GM21529 (cell line): ENCODE measurements at regions not wholly inside any gene's neighbourhood (a gene's known extent, or its start where the extent isn't known, plus 50 kb on each side); places are given as distances from the start of the nearest gene placed in this dataset.

ENCODE experiments used
- ATAC-seq: cut with Tn5 transposase; IDR thresholded peaks from one replicate; pipeline ENCODE4 v1.9.1; 2021; ENCODE audit not compliant: unreplicated experiment

DNA sequence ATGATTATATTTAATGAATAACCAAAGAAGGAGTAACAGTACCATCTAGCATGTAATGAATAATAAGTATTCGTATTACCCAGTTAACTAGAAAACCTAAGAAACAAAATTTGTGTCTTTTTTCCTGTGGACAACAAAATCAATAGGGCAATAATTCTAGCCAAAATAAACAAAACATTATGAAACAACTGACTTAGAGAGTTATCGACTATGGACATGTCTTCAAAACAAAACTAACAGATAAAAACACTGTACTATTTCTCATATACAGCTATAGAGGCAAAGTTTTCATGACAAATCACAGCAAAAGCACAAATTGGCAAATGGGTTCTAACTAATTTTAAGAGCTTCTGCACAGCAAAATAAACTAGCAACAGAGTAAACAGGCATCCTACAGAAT, 224.1 kb downstream of the ALX1 start:
- ATAC-seq = no peak

DNA sequence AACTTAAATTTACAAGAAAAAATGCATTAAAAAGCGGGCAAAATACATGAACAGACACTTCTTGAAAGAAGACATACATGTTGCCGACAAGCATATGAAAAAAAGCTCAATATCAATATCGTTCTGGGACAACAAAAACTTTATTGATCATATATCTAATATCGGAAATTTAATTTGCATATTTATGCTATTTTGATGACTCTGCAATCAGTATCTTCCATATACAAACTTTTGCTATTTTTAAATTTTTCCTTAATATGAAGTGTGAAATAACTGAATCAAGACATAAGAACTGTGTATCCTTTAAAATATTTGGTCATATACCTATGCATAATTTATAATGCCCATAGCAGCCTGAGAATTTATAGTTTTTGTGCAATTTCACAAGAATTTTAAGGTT, 224.6 kb downstream of the ALX1 start:
- no peak for ATAC-seq

DNA sequence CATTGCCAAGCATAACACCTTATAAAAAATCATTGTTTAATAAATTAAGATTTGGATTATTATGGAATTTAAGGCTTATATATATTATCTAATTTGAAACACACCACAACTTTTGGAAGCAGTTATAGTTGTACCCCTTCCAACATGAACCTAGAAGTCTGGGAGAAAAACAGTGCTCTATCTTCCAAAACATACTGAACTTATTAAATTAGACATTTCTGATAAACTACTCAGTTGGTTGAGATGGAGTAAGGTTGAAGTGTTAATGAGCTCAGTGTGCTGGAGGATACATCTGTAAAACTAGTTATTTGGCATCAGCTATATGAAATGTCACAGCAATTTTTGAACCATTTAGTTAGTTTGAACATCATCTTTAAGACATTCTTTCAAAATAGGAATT, 227.4 kb downstream of the ALX1 start:
- ATAC-seq = no peak

DNA sequence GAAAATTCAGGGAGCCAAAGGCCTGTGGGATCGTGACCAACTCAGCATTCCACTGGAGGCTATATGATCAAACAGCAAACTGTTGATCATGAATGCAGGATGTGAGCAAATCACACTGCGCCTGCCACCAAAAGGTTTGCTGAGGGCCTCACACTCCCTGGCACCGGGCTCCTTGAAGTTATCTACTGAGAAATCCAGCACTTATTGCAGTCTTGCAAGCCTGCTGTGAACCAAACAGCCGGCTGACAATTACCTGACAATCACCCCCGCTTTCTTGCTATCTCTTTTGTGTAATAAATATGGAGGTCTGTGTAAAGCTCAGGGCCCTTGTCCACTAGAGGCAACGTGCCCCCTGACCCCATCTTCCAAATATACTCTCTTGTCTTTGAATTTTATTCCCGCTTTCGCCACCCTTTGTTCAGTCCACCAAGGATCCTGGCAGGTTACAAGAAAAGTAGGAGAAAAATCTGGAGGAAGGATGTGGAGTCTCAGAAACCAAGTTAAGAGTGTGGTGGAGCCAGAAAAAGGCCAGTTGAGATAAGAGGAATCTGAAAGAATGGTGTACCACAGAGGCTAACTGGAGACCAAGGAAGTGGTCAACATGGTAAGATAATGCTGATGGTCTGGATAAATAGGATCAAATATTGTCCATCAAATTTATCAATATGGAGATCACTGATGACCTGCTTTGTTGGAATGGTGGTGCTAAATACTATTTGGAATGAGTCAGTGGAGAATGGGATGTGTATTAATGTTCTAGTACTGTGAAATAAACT, 229.2 kb downstream of the ALX1 start:
- peak; percentile 23 for ATAC-seq

DNA sequence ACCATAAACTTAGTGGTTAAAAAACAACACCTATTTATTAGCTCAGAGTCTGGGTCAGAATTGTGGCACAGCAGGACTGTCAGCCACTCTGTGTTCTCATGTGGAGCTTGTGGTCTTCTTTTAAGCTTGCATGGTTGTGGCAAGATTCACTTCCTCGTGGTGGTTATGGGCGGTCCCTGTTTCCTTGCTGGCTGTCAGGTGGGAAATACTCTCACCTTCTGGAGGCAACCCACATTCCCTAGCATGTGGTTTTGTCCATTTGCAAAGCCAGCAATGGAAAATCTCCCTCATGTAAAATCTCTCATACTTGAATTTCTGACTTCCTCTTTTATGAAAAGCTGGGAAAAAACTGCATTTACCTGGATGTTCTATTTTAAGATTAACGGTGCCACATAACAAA, 229.8 kb downstream of the ALX1 start:
- ATAC-seq = peak; percentile 93

DNA sequence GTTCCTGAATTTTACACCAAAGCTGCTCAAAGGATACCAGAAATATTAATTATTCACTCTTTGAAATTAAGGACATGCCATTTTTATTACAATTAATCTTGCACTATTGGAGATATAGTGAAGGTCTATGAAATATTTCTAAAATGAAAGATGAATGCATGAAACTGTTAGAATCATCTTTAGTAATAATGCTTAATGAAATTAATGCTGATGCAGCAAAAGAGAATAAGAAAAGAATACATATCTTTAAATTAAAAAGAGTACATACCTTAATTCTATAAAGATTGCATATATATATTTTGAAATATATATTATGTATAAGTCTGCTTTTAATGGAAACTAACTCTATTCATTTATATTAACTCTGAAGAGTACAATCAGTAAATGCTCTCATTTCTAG, 236.0 kb downstream of the ALX1 start:
- no peak for ATAC-seq

DNA sequence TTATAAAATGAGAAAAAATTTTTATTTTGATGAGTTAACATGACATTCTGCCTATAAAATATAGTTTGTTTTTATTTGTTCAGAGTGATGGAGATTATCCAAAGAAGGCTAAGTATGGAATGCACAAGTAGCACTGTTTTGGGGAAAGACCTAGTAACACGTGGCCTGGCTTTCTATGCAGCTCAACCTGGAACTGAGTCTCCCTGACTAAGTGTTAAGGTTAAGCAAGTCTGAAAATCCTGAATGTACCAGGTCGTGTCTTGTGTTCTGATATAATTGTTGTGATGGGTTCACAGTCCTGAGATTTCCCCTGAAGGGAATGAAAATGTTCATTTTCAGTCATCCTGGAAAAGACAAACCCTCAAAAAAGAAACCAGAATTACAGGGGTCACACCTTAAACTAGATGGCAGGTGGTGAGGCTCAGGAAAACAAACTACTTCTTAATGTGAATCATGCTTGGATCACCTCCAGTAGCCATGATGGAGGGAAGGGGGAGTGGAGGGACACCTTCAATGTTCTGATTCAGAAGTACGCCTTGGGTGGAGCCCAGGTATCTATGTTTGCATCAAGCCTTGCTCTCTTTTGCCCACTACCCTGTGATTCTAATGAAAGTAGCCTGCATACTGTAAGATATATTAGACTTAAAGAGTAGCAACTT, 236.8 kb downstream of the ALX1 start:
- ATAC-seq = no peak

DNA sequence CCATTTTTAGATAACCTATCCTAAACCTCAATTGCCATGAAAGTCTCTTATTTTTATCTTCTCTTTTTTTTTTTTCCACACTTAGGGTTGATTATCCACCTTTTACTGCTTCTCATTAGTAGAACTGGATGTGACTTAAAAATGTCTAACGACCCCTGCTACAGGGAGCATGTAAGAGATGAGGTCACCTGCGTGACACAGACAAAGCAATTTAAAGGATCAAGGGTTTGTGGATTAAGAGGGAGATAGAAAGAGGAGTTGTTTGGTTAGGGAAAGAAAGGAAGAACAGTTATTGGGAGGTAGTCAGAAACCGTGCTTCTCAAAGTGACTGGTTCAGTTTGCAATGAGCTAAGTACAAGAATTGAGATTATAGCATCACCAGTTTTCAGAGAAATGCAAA, 239.1 kb downstream of the ALX1 start:
- no peak for ATAC-seq

DNA sequence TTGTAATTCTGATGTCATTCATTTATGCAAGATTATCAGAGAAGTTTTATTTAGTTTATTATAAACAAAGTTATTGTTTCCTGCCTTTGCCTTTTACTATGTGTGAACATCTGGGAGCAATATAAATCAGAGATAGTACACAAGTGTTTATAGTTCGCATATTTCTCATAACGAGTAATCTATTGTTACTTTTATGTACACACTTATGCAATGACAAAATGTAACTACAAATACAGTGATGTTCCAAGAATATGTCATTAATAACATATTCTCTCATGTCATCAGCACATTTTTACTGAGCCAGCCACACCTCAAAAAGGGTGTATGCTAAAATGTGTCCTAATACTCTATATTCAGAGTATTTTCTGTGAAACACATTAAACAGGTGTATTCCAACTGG, 243.2 kb downstream of the ALX1 start:
- no peak for ATAC-seq

DNA sequence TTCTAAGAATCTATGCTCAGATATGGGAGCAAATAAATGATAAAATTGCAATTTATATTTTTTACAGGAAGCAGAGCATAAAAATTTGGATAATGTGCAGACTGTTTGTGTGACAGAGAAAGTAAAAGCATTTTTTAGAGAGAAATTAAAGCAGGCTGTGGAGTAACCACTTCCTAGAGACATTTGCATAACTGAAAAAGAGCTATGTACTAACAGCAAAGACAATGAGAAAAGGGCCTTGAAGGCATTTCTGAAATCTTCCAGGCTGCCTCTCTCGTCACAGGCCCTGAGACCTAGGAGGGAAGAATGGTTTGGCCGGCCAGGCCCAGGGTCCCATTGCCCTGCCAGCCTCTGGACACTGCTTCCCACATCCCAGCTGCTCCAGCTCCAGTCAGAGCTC, 247.2 kb downstream of the ALX1 start:
- ATAC-seq = peak; percentile 80

DNA sequence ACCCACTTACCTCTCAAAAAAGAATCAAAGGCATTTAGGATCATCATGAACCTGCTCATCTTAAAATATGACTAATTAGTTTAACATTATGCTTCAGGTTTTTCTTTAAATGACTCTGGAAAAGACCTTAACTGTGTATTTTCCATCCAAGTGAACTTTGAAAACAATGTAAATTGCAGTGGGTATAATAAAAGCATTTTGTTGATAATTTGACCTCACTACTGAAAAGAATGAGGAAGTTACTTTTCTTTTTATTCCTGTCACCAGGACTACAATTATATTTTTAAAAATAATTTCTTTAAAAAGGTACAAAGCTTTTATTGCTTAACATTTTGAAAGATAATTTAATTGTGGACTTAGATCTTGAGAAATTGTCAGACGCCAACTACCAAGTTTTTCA, 249.9 kb downstream of the ALX1 start:
- ATAC-seq = no peak

DNA sequence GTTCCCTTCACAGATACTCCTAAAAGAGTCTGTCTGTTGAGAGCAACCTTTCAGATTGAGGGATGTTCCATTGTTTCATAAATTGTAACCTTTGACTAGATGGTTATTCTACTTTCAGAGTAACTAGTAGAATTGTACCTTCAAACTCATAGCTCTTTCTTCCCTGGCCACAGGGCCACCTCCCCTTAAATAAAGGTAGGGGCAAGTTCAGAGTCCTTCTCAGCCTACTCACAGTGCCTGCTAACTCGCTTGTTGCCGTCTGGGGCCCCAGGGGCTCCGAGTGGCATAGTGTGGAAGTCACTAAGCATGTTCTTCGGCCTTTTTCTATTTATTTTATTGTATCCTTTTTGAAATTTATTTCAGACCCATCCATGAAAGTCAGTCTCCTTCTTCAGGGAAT, 250.4 kb downstream of the ALX1 start:
- no peak for ATAC-seq

DNA sequence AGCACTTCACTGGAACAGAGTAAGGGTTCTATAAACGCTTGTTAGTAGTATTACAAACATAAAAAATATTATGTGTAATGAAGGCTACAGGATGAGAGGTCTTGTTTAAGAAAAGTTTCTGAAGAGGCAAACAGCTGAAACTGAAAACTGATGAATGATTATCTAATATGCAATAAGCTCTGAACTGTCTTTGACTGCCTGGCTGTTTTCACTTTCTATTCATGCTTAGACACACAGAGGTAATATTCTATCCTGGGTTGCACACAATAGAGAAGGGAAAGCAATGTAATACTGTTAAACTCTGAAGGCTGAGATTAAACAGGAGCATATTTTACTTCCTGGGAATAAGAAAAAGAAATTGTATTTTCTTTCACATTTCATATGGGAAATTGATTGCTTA, 251.3 kb downstream of the ALX1 start:
- peak; percentile 84 for ATAC-seq

DNA sequence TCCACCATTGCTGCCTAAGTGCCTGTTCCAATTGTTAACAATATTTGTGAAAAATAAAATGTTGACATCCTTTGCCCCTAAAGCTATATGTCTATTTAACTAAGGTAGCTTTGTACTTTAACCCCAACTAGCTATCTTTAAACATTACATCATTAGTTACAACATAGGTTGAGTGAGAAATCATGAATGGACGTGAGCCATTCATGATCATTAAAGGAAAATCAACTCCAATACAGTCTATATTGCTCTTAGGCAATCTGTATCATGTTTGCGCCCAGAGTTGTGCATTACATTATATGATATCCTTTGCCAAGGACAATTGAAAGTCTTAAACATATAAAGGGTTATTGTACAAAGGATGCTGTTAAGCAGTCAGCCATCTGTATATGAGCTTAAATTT, 269.6 kb downstream of the ALX1 start:
- ATAC-seq = no peak

DNA sequence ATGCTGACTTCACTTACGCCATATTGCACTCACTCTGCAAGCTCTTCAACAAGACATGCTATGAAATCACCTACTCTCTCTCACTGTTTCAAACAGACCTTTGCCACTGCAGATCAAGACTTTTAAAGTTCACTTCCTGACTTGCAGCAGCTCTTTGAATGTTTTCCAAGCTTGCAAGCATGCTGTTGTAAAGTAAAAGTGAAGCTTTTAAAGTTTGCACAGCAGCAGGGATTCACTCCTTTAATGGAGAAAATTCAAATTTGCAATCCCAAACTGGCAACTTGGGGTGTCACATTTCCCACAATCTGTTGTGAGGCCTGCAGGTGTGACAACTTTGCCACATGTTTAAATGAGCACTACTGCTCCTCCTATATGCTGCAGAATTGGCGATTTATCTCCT, 270.9 kb downstream of the ALX1 start:
- no peak for ATAC-seq

DNA sequence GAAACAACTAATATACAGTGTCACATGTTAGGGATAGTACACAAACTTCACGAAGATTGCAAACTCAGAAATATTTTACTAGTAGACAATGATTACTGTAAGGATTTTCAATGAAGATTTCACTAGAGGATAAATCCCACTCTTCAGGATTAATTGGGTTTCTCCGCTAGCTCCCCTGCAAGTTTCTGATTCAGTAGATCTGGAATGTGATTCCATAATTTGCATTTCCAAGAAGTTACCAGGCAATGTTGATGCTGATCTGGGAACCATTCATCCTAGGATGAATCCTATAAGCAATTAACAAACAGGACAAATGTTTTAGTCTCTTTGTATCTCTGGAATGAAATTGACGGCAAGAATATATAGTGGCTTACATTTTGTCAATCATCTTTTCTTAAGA, 272.4 kb downstream of the ALX1 start:
- ATAC-seq = no peak

DNA sequence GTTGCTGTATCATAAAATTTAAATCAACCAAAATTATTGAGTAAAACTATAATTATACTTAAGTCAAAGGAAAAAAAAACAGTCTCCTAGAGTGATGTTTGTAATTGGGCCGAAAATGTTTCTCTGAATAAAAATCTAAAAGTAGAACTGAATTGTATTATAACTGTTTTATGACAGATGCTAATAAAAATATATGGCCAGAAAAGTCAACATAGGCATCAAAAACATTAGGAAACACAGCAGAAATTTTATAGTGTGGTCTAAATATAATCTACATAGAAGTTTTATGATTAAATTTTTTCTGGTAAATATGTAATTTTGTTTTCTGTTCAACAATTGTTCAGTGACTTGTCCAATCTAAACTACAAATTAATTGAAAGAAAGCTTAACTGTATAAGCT, 277.8 kb downstream of the ALX1 start:
- ATAC-seq = no peak

DNA sequence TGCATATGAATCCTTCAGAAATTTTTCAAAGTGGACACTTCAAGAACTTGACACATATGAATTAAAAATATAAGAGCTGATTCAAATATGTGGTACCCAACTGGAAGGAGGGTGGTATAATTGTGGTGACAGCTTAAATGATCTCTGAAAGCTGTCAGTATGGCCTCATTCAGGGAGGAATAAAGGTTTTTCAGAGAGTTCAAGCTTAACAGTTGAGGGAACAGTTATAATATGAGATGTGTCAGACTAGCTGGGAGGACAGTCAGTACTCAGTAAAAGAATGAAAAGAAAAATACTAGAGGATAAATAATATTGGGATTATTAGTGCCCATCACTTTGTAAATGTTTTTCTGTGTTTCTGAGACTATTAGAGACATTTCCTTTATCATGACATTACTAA, 277.5 kb downstream of the RASSF9 start:
- no peak for ATAC-seq

DNA sequence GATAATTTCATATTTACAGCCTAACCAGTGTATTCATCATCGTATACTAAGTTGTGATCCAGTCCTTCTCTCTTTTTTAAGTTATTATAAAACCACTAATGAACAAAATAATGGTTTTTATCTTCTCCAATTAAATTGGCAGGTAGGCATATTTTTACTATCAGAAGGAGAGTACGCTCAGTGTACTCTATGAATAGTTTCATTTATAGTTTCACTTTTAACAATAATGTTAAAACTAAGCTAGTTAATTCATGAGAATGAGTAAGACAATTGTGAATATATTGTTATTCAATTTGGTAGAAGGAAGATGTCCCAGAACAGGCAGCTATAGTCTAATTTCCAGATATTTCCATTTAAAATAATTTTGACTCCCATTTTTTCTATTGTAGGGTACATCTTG, 277.1 kb downstream of the RASSF9 start:
- ATAC-seq = no peak

DNA sequence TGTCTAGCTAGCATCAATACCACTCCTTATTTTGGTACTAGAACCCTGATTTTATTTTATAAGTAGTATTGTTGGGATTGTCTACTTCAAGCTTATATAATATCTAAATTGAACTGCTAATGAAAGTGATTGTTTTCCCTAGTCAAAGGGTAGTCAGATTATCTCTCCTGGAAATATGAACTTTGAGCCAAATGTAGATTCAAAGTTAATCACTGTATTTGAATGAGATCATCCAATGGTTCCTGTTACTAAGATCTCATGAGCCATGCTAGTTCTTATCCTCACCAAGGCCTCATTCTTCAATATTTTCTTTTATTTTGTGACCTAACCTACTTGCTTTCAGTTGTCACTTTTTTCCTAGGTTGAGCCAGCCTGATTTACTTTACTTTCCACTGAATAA, 276.7 kb downstream of the RASSF9 start:
- no peak for ATAC-seq

DNA sequence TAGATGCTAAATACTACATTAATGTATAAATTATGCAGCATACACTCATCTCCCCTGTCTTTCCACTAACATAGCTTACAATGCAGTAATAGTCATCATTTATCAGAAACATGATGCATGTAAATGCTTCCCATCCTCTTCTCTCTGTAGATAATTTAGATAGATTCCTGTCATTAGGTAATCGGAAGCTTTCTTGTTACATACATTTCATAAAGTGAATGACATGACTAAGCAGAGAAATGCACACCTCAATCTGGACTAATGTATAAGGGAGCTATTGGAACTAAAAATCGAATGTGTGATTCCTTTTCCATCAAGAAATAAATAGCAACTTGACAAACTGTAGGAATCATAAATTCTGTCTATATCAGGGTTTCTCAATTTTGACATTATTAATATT, 273.4 kb downstream of the RASSF9 start:
- no peak for ATAC-seq

DNA sequence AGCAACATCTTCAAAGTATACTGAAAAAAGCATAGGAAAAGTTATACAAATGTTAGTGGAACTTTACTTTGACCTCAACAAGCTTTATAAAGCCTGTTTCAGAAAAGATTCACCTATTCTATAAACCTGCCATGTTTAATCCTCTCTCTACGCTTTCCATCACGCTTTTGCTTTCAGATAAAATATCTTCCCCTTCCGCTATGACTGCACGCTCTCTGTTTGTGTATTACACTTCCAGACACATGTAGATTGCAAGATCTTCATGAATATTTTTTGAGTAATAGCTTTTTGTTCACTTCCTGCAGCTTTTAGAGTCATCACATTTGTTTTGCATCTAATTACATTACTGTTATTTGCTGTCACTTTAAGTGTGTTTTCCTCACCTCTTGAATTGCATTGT, 271.4 kb downstream of the RASSF9 start:
- ATAC-seq = no peak
